ENCODE measurements at regions not wholly inside any gene's neighbourhood (a gene's known extent, or its start where the extent isn't known, plus 50 kb on each side); places are given as distances from the start of the nearest gene placed in this dataset.
A peak's percentile ranks its signal among the peaks of the same experiment; 100 is the strongest.

DNA sequence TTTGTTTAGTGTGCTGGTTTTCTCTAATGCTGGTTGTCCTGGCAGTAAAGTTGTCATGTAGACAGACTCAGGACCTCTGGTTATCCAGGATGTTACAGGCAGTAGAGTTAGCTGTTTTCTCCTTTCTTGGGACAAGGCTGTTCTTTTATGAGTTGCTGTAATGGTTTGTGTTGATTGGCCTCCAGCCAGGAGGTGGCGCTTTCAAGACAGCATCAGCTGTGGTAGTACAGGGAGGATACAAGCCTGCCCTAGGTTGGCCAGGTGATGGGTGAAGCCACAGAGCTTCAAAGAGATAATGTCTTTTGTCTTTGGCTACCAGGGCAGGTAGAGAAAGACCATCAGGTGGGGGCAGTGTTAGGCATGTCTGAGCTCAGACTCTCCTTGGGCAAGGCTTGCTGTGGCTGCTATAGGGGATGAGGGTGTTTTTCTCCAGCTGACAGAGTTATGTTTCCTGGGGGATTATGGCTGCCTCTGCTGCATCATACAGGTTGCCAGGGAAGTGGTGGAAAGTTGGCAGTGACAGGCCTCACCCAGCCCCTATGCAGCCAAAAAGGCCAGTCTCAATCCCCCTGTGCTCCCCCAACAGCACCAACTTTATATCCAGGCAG, 127.2 kb upstream of the TAB2 start (continued):
- TF ChIP-seq, protein P1, sequence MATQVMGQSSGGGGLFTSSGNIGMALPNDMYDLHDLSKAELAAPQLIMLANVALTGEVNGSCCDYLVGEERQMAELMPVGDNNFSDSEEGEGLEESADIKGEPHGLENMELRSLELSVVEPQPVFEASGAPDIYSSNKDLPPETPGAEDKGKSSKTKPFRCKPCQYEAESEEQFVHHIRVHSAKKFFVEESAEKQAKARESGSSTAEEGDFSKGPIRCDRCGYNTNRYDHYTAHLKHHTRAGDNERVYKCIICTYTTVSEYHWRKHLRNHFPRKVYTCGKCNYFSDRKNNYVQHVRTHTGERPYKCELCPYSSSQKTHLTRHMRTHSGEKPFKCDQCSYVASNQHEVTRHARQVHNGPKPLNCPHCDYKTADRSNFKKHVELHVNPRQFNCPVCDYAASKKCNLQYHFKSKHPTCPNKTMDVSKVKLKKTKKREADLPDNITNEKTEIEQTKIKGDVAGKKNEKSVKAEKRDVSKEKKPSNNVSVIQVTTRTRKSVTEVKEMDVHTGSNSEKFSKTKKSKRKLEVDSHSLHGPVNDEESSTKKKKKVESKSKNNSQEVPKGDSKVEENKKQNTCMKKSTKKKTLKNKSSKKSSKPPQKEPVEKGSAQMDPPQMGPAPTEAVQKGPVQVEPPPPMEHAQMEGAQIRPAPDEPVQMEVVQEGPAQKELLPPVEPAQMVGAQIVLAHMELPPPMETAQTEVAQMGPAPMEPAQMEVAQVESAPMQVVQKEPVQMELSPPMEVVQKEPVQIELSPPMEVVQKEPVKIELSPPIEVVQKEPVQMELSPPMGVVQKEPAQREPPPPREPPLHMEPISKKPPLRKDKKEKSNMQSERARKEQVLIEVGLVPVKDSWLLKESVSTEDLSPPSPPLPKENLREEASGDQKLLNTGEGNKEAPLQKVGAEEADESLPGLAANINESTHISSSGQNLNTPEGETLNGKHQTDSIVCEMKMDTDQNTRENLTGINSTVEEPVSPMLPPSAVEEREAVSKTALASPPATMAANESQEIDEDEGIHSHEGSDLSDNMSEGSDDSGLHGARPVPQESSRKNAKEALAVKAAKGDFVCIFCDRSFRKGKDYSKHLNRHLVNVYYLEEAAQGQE (IDR thresholded peaks at IDR 0.05; ENCODE audit: borderline replicate concordance) = peak; percentile 44; the same call in 1 of the 2 replicates
- TF ChIP-seq, protein P1 (CRISPR knock-in tag; IDR thresholded peaks at IDR 0.05; ENCODE audit: low read depth) = no peak
- TF ChIP-seq E2F8 (IDR thresholded peaks at IDR 0.05; ENCODE audit: low read depth, partially characterized antibody) (no peak), SRSF9 (IDR thresholded peaks at IDR 0.05; ENCODE audit: borderline replicate concordance, low read depth, low read length) (no peak), ZNF12 (CRISPR knock-in tag; IDR thresholded peaks at IDR 0.05) (no peak)
